Suprapubic skin (tissue), 4 donors: ENCODE measurements at regions not wholly inside any gene's neighbourhood (a gene's known extent, or its start where the extent isn't known, plus 50 kb on each side); places are given as distances from the start of the nearest gene placed in this dataset.

Source experiments
- CTCF ChIP-seq, 2 donors: fragments of 200-600 bp in 1 of 2; fragments of 450-650 bp in 1 of 2; sonication (generic) in 1 of 2; IDR thresholded peaks; one replicate each; pipeline ENCODE4 v1.5.1; 2016 to 2019; ENCODE audit warnings: antibody characterized with exemption in 2 of 2, mild to moderate bottlenecking in 1 of 2, moderate library complexity in 1 of 2
- EP300 ChIP-seq: sonication (generic); formaldehyde crosslinking; IDR thresholded peaks from one replicate; pipeline ENCODE4 v1.6.1; 2017; ENCODE audit warnings: antibody characterized with exemption
- POLR2A ChIP-seq, 2 donors: fragments of 450-650 bp; IDR thresholded peaks; one replicate each; pipeline ENCODE4 v1.6.1; 2017; ENCODE audit warnings: antibody characterized with exemption in 2 of 2, mild to moderate bottlenecking in 2 of 2, moderate library complexity in 2 of 2
- POLR2AphosphoS5 ChIP-seq, 3 donors: sonication (generic); formaldehyde crosslinking; IDR thresholded peaks; one replicate each; pipeline ENCODE4 v1.6.1; 2017; ENCODE audit warnings: antibody characterized with exemption in 3 of 3

- TF ChIP-seq CTCF (IDR thresholded peaks at IDR 0.05) (no peak), POLR2AphosphoS5 (IDR thresholded peaks at IDR 0.05) (no peak), EP300 (no peak), POLR2A (IDR thresholded peaks at IDR 0.05) (no peak)
Observed at GRCh38 chr7:43040461-43040860, 72.0 kb upstream of the HECW1 start.
